ENCODE measurements at regions not wholly inside any gene's neighbourhood (a gene's known extent, or its start where the extent isn't known, plus 50 kb on each side); places are given as distances from the start of the nearest gene placed in this dataset.

DNA sequence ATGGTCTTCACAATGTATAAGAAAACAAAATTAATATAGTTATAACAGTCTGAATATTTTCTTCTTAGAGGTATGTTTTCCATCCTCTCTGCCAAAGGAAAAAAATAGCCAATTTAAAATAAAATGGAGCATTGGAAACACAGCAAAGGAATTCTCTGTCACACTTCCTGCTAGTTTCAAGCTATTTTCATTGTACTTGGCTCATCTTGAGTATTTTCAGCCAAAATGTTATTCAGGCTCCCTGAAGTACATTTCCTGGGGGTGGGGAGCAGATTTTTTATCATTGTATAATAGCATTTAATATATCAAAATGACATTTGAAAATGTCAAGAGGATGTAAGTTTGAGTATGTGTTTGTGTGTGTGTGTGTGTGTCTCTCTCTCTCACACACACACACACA, 463.6 kb upstream of the REG3G start:
- H3K36me3 ChIP-seq (ENCODE audit: insufficient read depth, low read length, poor library complexity, severe bottlenecking), result no peaks in the 10 kb centered on the region
- H3K4me1 ChIP-seq (ENCODE audit: insufficient read depth, low read length, poor library complexity, severe bottlenecking), result no peaks in the 10 kb centered on the region
- intact Hi-C loops (cut with micrococcal nuclease; ENCODE audit: unreplicated experiment), result no loop called here
- no peaks in the 10 kb centered on the region for H3K9me3 ChIP-seq (ENCODE audit: low read depth, low read length, poor library complexity, severe bottlenecking)
- TF ChIP-seq, protein P1, sequence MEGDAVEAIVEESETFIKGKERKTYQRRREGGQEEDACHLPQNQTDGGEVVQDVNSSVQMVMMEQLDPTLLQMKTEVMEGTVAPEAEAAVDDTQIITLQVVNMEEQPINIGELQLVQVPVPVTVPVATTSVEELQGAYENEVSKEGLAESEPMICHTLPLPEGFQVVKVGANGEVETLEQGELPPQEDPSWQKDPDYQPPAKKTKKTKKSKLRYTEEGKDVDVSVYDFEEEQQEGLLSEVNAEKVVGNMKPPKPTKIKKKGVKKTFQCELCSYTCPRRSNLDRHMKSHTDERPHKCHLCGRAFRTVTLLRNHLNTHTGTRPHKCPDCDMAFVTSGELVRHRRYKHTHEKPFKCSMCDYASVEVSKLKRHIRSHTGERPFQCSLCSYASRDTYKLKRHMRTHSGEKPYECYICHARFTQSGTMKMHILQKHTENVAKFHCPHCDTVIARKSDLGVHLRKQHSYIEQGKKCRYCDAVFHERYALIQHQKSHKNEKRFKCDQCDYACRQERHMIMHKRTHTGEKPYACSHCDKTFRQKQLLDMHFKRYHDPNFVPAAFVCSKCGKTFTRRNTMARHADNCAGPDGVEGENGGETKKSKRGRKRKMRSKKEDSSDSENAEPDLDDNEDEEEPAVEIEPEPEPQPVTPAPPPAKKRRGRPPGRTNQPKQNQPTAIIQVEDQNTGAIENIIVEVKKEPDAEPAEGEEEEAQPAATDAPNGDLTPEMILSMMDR (conservative IDR thresholded peaks at IDR 0.05; ENCODE audit: low read depth, low read length), result no peak
- no peak for TF ChIP-seq EZH2 (IDR thresholded peaks at IDR 0.05; ENCODE audit: borderline replicate concordance, low read depth, low read length, poor library complexity, severe bottlenecking)
- ChIA-PET CTCF (no interaction called here), POLR2A (ENCODE audit: low non-redundant PET) (no interaction called here)
- no peak for DNase-seq (ENCODE audit: low spot score)
- H3K27me3 ChIP-seq (replicated peaks; ENCODE audit: insufficient read depth, low read depth, low read length, poor library complexity), result no peaks in the 10 kb centered on the region
- no TSS peak for BruUV-seq (replicated peaks)
- no peak overlapping the region for H3K4me3 ChIP-seq (ENCODE audit: low read depth, low read length, poor library complexity, severe bottlenecking)
- H3K27ac ChIP-seq (ENCODE audit: low read depth, low read length, poor library complexity, severe bottlenecking), result peak overlapping the region; percentile 40

- TF ChIP-seq EZH2 (IDR thresholded peaks at IDR 0.05; ENCODE audit: borderline replicate concordance, low read depth, low read length, poor library complexity, severe bottlenecking), result no peak
- TF ChIP-seq, protein P1 (conservative IDR thresholded peaks at IDR 0.05; ENCODE audit: low read depth, low read length), result no peak
- H3K4me1 ChIP-seq (ENCODE audit: insufficient read depth, low read length, poor library complexity, severe bottlenecking), result peaks cover 15% of the 10 kb centered on the region
- no TSS peak for BruUV-seq (replicated peaks)
- ChIA-PET POLR2A (ENCODE audit: low non-redundant PET) (no interaction called here), CTCF (no interaction called here)
- no peaks in the 10 kb centered on the region for H3K9me3 ChIP-seq (ENCODE audit: low read depth, low read length, poor library complexity, severe bottlenecking)
- no peak for DNase-seq (ENCODE audit: low spot score)
- intact Hi-C loops (cut with micrococcal nuclease; ENCODE audit: unreplicated experiment), result loop anchor here (5.0 kb wide), 1 partner anchor 502 kb away; no protein-coding TSS in a partner anchor
- H3K4me3 ChIP-seq (ENCODE audit: low read depth, low read length, poor library complexity, severe bottlenecking), result no peak overlapping the region
- H3K36me3 ChIP-seq (ENCODE audit: insufficient read depth, low read length, poor library complexity, severe bottlenecking), result no peaks in the 10 kb centered on the region
- no peak overlapping the region for H3K27ac ChIP-seq (ENCODE audit: low read depth, low read length, poor library complexity, severe bottlenecking)
- no peaks in the 10 kb centered on the region for H3K27me3 ChIP-seq (replicated peaks; ENCODE audit: insufficient read depth, low read depth, low read length, poor library complexity)
Measured at GRCh38 chr2:78564666-78565065, 460.8 kb upstream of the REG3G start.

- DNase-seq (ENCODE audit: low spot score), result peak; percentile 91
- TF ChIP-seq EZH2 (IDR thresholded peaks at IDR 0.05; ENCODE audit: borderline replicate concordance, low read depth, low read length, poor library complexity, severe bottlenecking), result no peak
- TF ChIP-seq, protein P1 (conservative IDR thresholded peaks at IDR 0.05; ENCODE audit: low read depth, low read length), result no peak
- POLR2A ChIA-PET (ENCODE audit: low non-redundant PET), result no interaction called here
- Histone ChIP-seq H3K27ac (ENCODE audit: low read depth, low read length, poor library complexity, severe bottlenecking) (peak overlapping the region; percentile 52), H3K9me3 (ENCODE audit: low read depth, low read length, poor library complexity, severe bottlenecking) (no peaks in the 10 kb centered on the region), H3K36me3 (ENCODE audit: insufficient read depth, low read length, poor library complexity, severe bottlenecking) (no peaks in the 10 kb centered on the region), H3K4me1 (ENCODE audit: insufficient read depth, low read length, poor library complexity, severe bottlenecking) (peaks cover 34% of the 10 kb centered on the region), H3K27me3 (replicated peaks; ENCODE audit: insufficient read depth, low read depth, low read length, poor library complexity) (no peaks in the 10 kb centered on the region), H3K4me3 (ENCODE audit: low read depth, low read length, poor library complexity, severe bottlenecking) (peak overlapping the region; percentile 1)
- BruUV-seq (replicated peaks), result no TSS peak
- intact Hi-C loops (cut with micrococcal nuclease; ENCODE audit: unreplicated experiment), result loop anchor here (5.0 kb wide), 1 partner anchor 507 kb away; no protein-coding TSS in a partner anchor
- CTCF ChIA-PET, result no interaction called here
Measured at GRCh38 chr2:78568782-78569373, 456.6 kb upstream of the REG3G start.

All from A673 (cell line).